ENCODE measurements at regions not wholly inside any gene's neighbourhood (a gene's known extent, or its start where the extent isn't known, plus 50 kb on each side); places are given as distances from the start of the nearest gene placed in this dataset.

- no peak for TF ChIP-seq CTCF (IDR thresholded peaks at IDR 0.05; ENCODE audit: control extremely low read depth, extremely low read depth, low read depth, missing control alignments)
- ChIA-PET CTCF (interaction anchor here (1.9 to 2.3 kb wide), 2 partner anchors 21 to 40 kb away, joined by 4 to 8 read pairs; no protein-coding TSS in a partner anchor), POLR2A (no interaction called here)
- no peak for DNase-seq (ENCODE audit: extremely low spot score)
Measured at GRCh38 chr13:98632961-98633360, 56.1 kb upstream of the STK24 start.

GRCh38 chr13:98629055-98629454 is 52.1 kb upstream of the STK24 start:
- TF ChIP-seq CTCF (IDR thresholded peaks at IDR 0.05; ENCODE audit: control extremely low read depth, extremely low read depth, low read depth, missing control alignments) = no peak
- CTCF ChIA-PET = interaction anchor here (1.2 kb wide), 1 partner anchor 24 kb away, joined by 5 read pairs; no protein-coding TSS in a partner anchor

More at GRCh38 chr13:98629055-98629454, 52.1 kb upstream of the STK24 start:
- DNase-seq (ENCODE audit: extremely low spot score) = no peak
- POLR2A ChIA-PET = no interaction called here

Measured in GM10248 (cell line).